Inferior parietal cortex (tissue), 1 donor: ENCODE measurements at regions not wholly inside any gene's neighbourhood (a gene's known extent, or its start where the extent isn't known, plus 50 kb on each side); places are given as distances from the start of the nearest gene placed in this dataset.
"Not testable (repeated sequence)": the region's sequence is repeated elsewhere in the genome, so short reads cannot be mapped to it uniquely, and the experiment has no call there.

ENCODE experiments used
- DNase-seq: peaks from one replicate; pipeline ENCODE4 v3.0.0-alpha.2; 2016; ENCODE audit errors: extremely low spot score

GRCh38 chr4:186814535-186815070 lies 90.9 kb upstream of the FAT1 start:
- DNase-seq, result no peak

- DNase-seq, result no peak
Measured at GRCh38 chr4:186819342-186820086, 95.9 kb upstream of the FAT1 start.

GRCh38 chr4:186820391-186820891 lies 96.8 kb upstream of the FAT1 start:
- no peak for DNase-seq

- no peak for DNase-seq
Measured at GRCh38 chr4:186823989-186824388, 100.3 kb upstream of the FAT1 start.

- no peak for DNase-seq
Measured at GRCh38 chr4:186825069-186825468, 101.4 kb upstream of the FAT1 start.

- DNase-seq, result no peak
Measured at GRCh38 chr4:186826006-186826405, 102.3 kb upstream of the FAT1 start.

GRCh38 chr4:186826846-186827533 lies 103.3 kb upstream of the FAT1 start:
- DNase-seq, result no peak

- DNase-seq, result no peak
Measured at GRCh38 chr4:186827534-186827897, 103.9 kb upstream of the FAT1 start.

- no peak for DNase-seq
Measured at GRCh38 chr4:186829097-186829496, 105.4 kb upstream of the FAT1 start.

- no peak for DNase-seq
Measured at GRCh38 chr4:186829740-186830449, 106.2 kb upstream of the FAT1 start.

GRCh38 chr4:186831574-186831973 lies 107.9 kb upstream of the FAT1 start:
- no peak for DNase-seq

GRCh38 chr4:186832906-186833305 lies 109.2 kb upstream of the FAT1 start:
- DNase-seq, result no peak

- not testable (repeated sequence) for DNase-seq
Measured at GRCh38 chr4:186837463-186837862, 113.8 kb upstream of the FAT1 start.

GRCh38 chr4:186838295-186838694 lies 114.6 kb upstream of the FAT1 start:
- no peak for DNase-seq

GRCh38 chr4:186839122-186840037 lies 115.7 kb upstream of the FAT1 start:
- no peak for DNase-seq

- DNase-seq, result no peak
Measured at GRCh38 chr4:186840222-186840701, 116.6 kb upstream of the FAT1 start.

GRCh38 chr4:186840771-186841301 lies 117.2 kb upstream of the FAT1 start:
- DNase-seq, result no peak

- no peak for DNase-seq
Measured at GRCh38 chr4:186844059-186844681, 120.5 kb upstream of the FAT1 start.

- DNase-seq, result no peak
Measured at GRCh38 chr4:186845137-186845842, 121.6 kb upstream of the FAT1 start.

- no peak for DNase-seq
Measured at GRCh38 chr4:186846426-186846825, 122.8 kb upstream of the FAT1 start.
